HEK293 (cell line): ENCODE measurements at regions not wholly inside any gene's neighbourhood (a gene's known extent, or its start where the extent isn't known, plus 50 kb on each side); places are given as distances from the start of the nearest gene placed in this dataset.

Experiments
- CTCF ChIA-PET: fragments of 350-600 bp; formaldehyde crosslinking; extraction: SDS; loops from one replicate; lab custom pipeline; 2021; ENCODE audit warnings: antibody characterized with exemption; lab: Yijun Ruan, JAX
- POLR2A ChIA-PET: fragments of 300-600 bp; formaldehyde crosslinking; extraction: SDS; loops from one replicate; lab custom pipeline; 2020; ENCODE audit warnings: antibody characterized with exemption, inconsistent platforms; lab: Yijun Ruan, JAX
- H3K27ac ChIP-seq: fragments of 200-500 bp; sonication (Bioruptor generic); 2 replicates; pipeline ENCODE4 v1.5.1; 2014; ENCODE audit warnings: low read depth, low read length, control low read depth, inconsistent platforms; ENCODE audit errors: extremely low read depth
- H3K36me3 ChIP-seq, 2 experiments: fragments of 200-500 bp in 1 of 2; sonication (Bioruptor generic) in 1 of 2; 1 replicate in 1 of 2; 2 replicates in 1 of 2; pipeline ENCODE4 v1.5.1; 2014 to 2017; ENCODE audit warnings: inconsistent platforms in 2 of 2, low read length in 2 of 2; ENCODE audit not compliant: control insufficient read depth in 2 of 2, insufficient read depth in 1 of 2
- H3K4me1 ChIP-seq: fragments of 200-500 bp; sonication (Bioruptor generic); 2 replicates; pipeline ENCODE4 v1.5.1; 2014; ENCODE audit warnings: mild to moderate bottlenecking, low read length, inconsistent platforms; ENCODE audit not compliant: control insufficient read depth, insufficient read depth
- H3K4me3 ChIP-seq: 2 replicates; pipeline ENCODE4 v1.5.1; 2011; ENCODE audit warnings: low read depth, mild to moderate bottlenecking, control low read depth, low read length, moderate library complexity
- H3K9me3 ChIP-seq: fragments of 200-500 bp; sonication (Bioruptor generic); 2 replicates; pipeline ENCODE4 v1.5.1; 2014; ENCODE audit warnings: low read depth, low read length, inconsistent platforms; ENCODE audit not compliant: control insufficient read depth, insufficient read depth
- ATF2 ChIP-seq: fragments of 450-650 bp; formaldehyde crosslinking; IDR thresholded peaks from 2 replicates; pipeline ENCODE4 v1.5.1; 2016; ENCODE audit warnings: missing biosample characterization, missing genetic modification characterization, low read depth
- FEZF1 ChIP-seq: fragments of 450-650 bp; formaldehyde crosslinking; IDR thresholded peaks from 2 replicates; pipeline ENCODE4 v1.5.1; 2016; ENCODE audit warnings: missing biosample characterization, missing genetic modification characterization
- PRDM6 ChIP-seq: fragments of 450-650 bp; formaldehyde crosslinking; IDR thresholded peaks from 2 replicates; pipeline ENCODE4 v1.5.1; 2017; ENCODE audit warnings: missing biosample characterization, missing genetic modification characterization
- TCF7L2 ChIP-seq: IDR thresholded peaks from 2 replicates; pipeline ENCODE4 v1.6.1; 2011; ENCODE audit warnings: low read depth, mild to moderate bottlenecking, inconsistent platforms, low read length, moderate library complexity, borderline replicate concordance
- ZBTB20 ChIP-seq: fragments of 450-650 bp; formaldehyde crosslinking; IDR thresholded peaks from 2 replicates; pipeline ENCODE4 v1.5.1; 2016; ENCODE audit warnings: missing biosample characterization, missing genetic modification characterization
- ZEB2 ChIP-seq: fragments of 450-650 bp; formaldehyde crosslinking; IDR thresholded peaks from 2 replicates; pipeline ENCODE4 v1.5.1; 2016; ENCODE audit warnings: missing biosample characterization, missing genetic modification characterization
- ZNF23 ChIP-seq: fragments of 450-650 bp; formaldehyde crosslinking; IDR thresholded peaks from 2 replicates; pipeline ENCODE4 v1.5.1; 2016; ENCODE audit warnings: missing biosample characterization, missing genetic modification characterization, borderline replicate concordance
- ZNF24 ChIP-seq: fragments of 450-650 bp; formaldehyde crosslinking; IDR thresholded peaks from 2 replicates; pipeline ENCODE4 v1.5.1; 2016; ENCODE audit warnings: missing biosample characterization, missing genetic modification characterization
- ZNF488 ChIP-seq: fragments of 450-650 bp; formaldehyde crosslinking; IDR thresholded peaks from 2 replicates; pipeline ENCODE4 v1.5.1; 2016; ENCODE audit warnings: missing biosample characterization, missing genetic modification characterization
- ZNF560 ChIP-seq: fragments of 450-650 bp; formaldehyde crosslinking; IDR thresholded peaks from 2 replicates; pipeline ENCODE4 v1.5.1; 2017; ENCODE audit warnings: missing biosample characterization, missing genetic modification characterization, borderline replicate concordance
- ZNF623 ChIP-seq: fragments of 450-650 bp; formaldehyde crosslinking; IDR thresholded peaks from 2 replicates; pipeline ENCODE4 v1.5.1; 2016; ENCODE audit warnings: missing biosample characterization, missing genetic modification characterization
- ZNF777 ChIP-seq: fragments of 450-650 bp; formaldehyde crosslinking; IDR thresholded peaks from 2 replicates; pipeline ENCODE4 v1.5.1; 2017; ENCODE audit warnings: missing biosample characterization, missing genetic modification characterization, borderline replicate concordance
- TF ChIP-seq, protein P1 (sequence below): fragments of 450-650 bp; formaldehyde crosslinking; IDR thresholded peaks from 2 replicates; pipeline ENCODE4 v1.5.1; 2016; ENCODE audit warnings: missing biosample characterization, missing genetic modification characterization

GRCh38 chr3:178146406-178146831, 389.8 kb upstream of the KCNMB2 start:
- no peaks in the 10 kb centered on the region for H3K9me3 ChIP-seq
- ChIA-PET CTCF (interaction anchor here (0.6 kb wide), 1 partner anchor 513 kb away, joined by 4 read pairs; no protein-coding TSS in a partner anchor), POLR2A (no interaction called here)
- H3K4me1 ChIP-seq, result 0 out of 2 replicates have a peak, but pooled peaks cover 2% of the 10 kb centered on the region
- H3K36me3 ChIP-seq, result no peaks in the 10 kb centered on the region
- H3K4me3 ChIP-seq, result no peak overlapping the region
- no peak overlapping the region for H3K27ac ChIP-seq
- TF ChIP-seq FEZF1 (tag by site-specific recombination) (peak; percentile 52), TCF7L2 (peak; percentile 44; the same call in 1 of the 2 replicates), ZNF24 (tag by site-specific recombination) (no peak), PRDM6 (tag by site-specific recombination) (peak; percentile 45; the same call in 1 of the 2 replicates)

DNA sequence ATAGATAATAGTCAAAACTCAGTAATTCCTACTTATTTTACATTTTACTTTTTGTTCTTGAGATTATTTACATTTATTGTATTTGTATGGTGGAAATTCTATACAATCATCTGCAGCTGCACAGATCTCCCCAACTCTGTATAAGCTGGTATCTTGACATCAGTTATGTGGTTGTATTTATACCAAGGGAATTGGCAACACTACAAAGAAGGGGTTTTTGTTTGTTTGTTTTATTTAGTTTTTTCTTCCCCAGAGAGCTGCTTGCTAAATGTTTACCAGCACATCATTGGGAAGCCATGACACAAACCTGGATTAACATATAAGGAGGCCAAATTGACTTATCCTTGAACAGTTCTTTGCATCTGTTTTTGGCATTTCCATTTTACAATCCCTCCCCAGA, 389.2 kb upstream of the KCNMB2 start:
- Histone ChIP-seq H3K36me3 (no peaks in the 10 kb centered on the region), H3K4me3 (no peak overlapping the region), H3K9me3 (no peaks in the 10 kb centered on the region), H3K4me1 (0 out of 2 replicates have a peak, but pooled peaks cover 2% of the 10 kb centered on the region), H3K27ac (no peak overlapping the region)
- ChIA-PET CTCF (no interaction called here), POLR2A (no interaction called here)
- TF ChIP-seq ZNF777 (tag by site-specific recombination) (no peak), ZNF560 (no peak), ATF2 (tag by site-specific recombination) (no peak), ZNF488 (tag by site-specific recombination) (no peak), ZNF623 (tag by site-specific recombination) (no peak), ZBTB20 (no peak), ZNF23 (tag by site-specific recombination) (no peak)
- TF ChIP-seq, protein P1, sequence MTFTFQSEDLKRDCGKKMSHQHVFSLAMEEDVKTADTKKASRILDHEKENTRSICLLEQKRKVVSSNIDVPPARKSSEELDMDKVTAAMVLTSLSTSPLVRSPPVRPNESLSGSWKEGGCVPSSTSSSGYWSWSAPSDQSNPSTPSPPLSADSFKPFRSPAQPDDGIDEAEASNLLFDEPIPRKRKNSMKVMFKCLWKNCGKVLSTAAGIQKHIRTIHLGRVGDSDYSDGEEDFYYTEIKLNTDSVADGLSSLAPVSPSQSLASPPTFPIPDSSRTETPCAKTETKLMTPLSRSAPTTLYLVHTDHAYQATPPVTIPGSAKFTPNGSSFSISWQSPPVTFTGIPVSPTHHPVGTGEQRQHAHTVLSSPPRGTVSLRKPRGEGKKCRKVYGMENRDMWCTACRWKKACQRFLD, result no peak

GRCh38 chr3:178152031-178152806, 384.0 kb upstream of the KCNMB2 start:
- H3K4me3 ChIP-seq, result no peak overlapping the region
- no peak for TF ChIP-seq ZEB2 (tag by site-specific recombination)
- H3K9me3 ChIP-seq, result no peaks in the 10 kb centered on the region
- H3K36me3 ChIP-seq, result no peaks in the 10 kb centered on the region
- ChIA-PET POLR2A (no interaction called here), CTCF (interaction anchor here (0.6 to 0.9 kb wide), 4 partner anchors 48 to 1005 kb away, joined by 3 read pairs; no protein-coding TSS in a partner anchor)
- H3K4me1 ChIP-seq, result no peaks in the 10 kb centered on the region
- H3K27ac ChIP-seq, result no peak overlapping the region
